ENCODE measurements at regions not wholly inside any gene's neighbourhood (a gene's known extent, or its start where the extent isn't known, plus 50 kb on each side); places are given as distances from the start of the nearest gene placed in this dataset.

DNA sequence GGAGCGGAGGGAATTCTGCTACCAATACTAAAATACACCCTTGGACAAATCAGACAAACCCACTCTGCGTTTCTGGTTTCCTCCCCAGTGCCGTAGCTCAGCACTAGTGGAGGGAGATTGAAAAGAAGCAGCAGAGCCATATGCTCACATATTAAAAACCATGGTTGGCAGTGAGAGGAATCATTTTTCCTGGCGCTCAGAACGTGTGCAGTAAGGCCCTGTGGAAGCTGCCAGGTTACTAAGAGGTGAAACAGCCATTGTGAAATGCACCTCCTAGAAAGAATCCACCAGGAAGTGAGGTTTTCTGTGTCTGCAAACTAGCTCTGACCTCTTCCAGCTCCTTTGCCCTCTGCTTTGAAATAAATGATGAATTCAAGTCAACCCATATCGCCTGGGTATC, 177.2 kb downstream of the ERCC6L2 start:
- TF ChIP-seq, protein P1, sequence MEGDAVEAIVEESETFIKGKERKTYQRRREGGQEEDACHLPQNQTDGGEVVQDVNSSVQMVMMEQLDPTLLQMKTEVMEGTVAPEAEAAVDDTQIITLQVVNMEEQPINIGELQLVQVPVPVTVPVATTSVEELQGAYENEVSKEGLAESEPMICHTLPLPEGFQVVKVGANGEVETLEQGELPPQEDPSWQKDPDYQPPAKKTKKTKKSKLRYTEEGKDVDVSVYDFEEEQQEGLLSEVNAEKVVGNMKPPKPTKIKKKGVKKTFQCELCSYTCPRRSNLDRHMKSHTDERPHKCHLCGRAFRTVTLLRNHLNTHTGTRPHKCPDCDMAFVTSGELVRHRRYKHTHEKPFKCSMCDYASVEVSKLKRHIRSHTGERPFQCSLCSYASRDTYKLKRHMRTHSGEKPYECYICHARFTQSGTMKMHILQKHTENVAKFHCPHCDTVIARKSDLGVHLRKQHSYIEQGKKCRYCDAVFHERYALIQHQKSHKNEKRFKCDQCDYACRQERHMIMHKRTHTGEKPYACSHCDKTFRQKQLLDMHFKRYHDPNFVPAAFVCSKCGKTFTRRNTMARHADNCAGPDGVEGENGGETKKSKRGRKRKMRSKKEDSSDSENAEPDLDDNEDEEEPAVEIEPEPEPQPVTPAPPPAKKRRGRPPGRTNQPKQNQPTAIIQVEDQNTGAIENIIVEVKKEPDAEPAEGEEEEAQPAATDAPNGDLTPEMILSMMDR (conservative IDR thresholded peaks at IDR 0.05; ENCODE audit: low read length): no peak
- no peak for TF ChIP-seq EZH2phosphoT487 (IDR thresholded peaks at IDR 0.05; ENCODE audit: borderline replicate concordance, low read depth, low read length)
